ENCODE measurements at regions not wholly inside any gene's neighbourhood (a gene's known extent, or its start where the extent isn't known, plus 50 kb on each side); places are given as distances from the start of the nearest gene placed in this dataset.

- Histone ChIP-seq H3K4me1 (ENCODE audit: control insufficient read depth in 2 of 2, insufficient read depth in 2 of 2, low read length in 2 of 2) (no peaks in the 10 kb centered on the region), H3K4me3 (ENCODE audit: control extremely low read depth in 1 of 5, extremely low read depth in 1 of 5, insufficient read depth in 1 of 5, low read depth in 2 of 5, low read length in 4 of 5) (no peak overlapping the region), H3K9me3 (ENCODE audit: control extremely low read depth in 1 of 3, control insufficient read depth in 2 of 3, insufficient read depth in 1 of 3, low read length in 2 of 3) (no peaks in the 10 kb centered on the region), H3K27ac (ENCODE audit: low read length in 2 of 2) (no peak overlapping the region), H3K9ac (ENCODE audit: low read length) (no peak overlapping the region), H4K20me1 (ENCODE audit: control insufficient read depth, insufficient read depth, low read length, poor library complexity, severe bottlenecking) (no peaks in the 10 kb centered on the region), H3K4me2 (replicated peaks; ENCODE audit: low read depth, low read length, poor library complexity, severe bottlenecking) (no peak overlapping the region), H3K27me3 (replicated peaks in 1 of 4; ENCODE audit: control extremely low read depth in 1 of 4, control insufficient read depth in 3 of 4, insufficient read depth in 4 of 4, low read length in 3 of 4) (no peaks in the 10 kb centered on the region), H2AFZ (ENCODE audit: insufficient read depth, low read depth, low read length, poor library complexity, severe bottlenecking) (no peak overlapping the region), H3K79me2 (ENCODE audit: control insufficient read depth, insufficient read depth, low read length) (no peaks in the 10 kb centered on the region), H3K36me3 (replicated peaks in 1 of 2; ENCODE audit: control extremely low read depth in 1 of 2, control insufficient read depth in 1 of 2, extremely low read depth in 1 of 2, insufficient read depth in 2 of 2, low read length in 1 of 2) (no peaks in the 10 kb centered on the region)
- DNase-seq (no peak), ATAC-seq (ENCODE audit: low read depth) (no peak)
- H3K27ac Mint-ChIP-seq, result no peak overlapping the region
- CTCF ChIA-PET, result no interaction called here
- no peak overlapping the region for H3K4me3 Mint-ChIP-seq
- WGBS (ENCODE audit: insufficient coverage), result 94% methylated on average over 3 of the region's 3 CpGs
- TF ChIP-seq EZH2 (IDR thresholded peaks at IDR 0.05; ENCODE audit: borderline replicate concordance, insufficient read depth, low read depth, low read length, poor library complexity, severe bottlenecking) (no peak), CTCF (IDR thresholded peaks at IDR 0.05) (no peak)
- intact Hi-C loops (cut with micrococcal nuclease), result no loop called here
- no peaks in the 10 kb centered on the region for H3K27me3 Mint-ChIP-seq
- H3K9me3 Mint-ChIP-seq (ENCODE audit: insufficient read depth), result no peaks in the 10 kb centered on the region
- no peaks in the 10 kb centered on the region for H3K4me1 Mint-ChIP-seq
- POLR2A ChIA-PET, result no interaction called here
These were observed 462.9 kb downstream of the COL12A1 start for GRCh38 chr6:74742793-74743508.

- Mint-ChIP-seq H3K4me3 (no peak overlapping the region), H3K9me3 (ENCODE audit: insufficient read depth) (no peaks in the 10 kb centered on the region), H3K27ac (no peak overlapping the region), H3K27me3 (no peaks in the 10 kb centered on the region), H3K4me1 (no peaks in the 10 kb centered on the region)
- no peak for ATAC-seq (ENCODE audit: low read depth)
- no peaks in the 10 kb centered on the region for H3K9me3 ChIP-seq (ENCODE audit: control extremely low read depth in 1 of 3, control insufficient read depth in 2 of 3, insufficient read depth in 1 of 3, low read length in 2 of 3)
- ChIA-PET CTCF (no interaction called here), POLR2A (no interaction called here)
- no peak overlapping the region for H3K4me3 ChIP-seq (ENCODE audit: control extremely low read depth in 1 of 5, extremely low read depth in 1 of 5, insufficient read depth in 1 of 5, low read depth in 2 of 5, low read length in 4 of 5)
- H3K27me3 ChIP-seq (replicated peaks in 1 of 4; ENCODE audit: control extremely low read depth in 1 of 4, control insufficient read depth in 3 of 4, insufficient read depth in 4 of 4, low read length in 3 of 4), result no peaks in the 10 kb centered on the region
- no peaks in the 10 kb centered on the region for H3K4me1 ChIP-seq (ENCODE audit: control insufficient read depth in 2 of 2, insufficient read depth in 2 of 2, low read length in 2 of 2)
- no CpG with 5 or more reads among the region's 1 CpG for WGBS (ENCODE audit: insufficient coverage)
- no peak overlapping the region for H2AFZ ChIP-seq (ENCODE audit: insufficient read depth, low read depth, low read length, poor library complexity, severe bottlenecking)
- intact Hi-C loops (cut with micrococcal nuclease), result no loop called here
- DNase-seq, result no peak
- H3K36me3 ChIP-seq (replicated peaks in 1 of 2; ENCODE audit: control extremely low read depth in 1 of 2, control insufficient read depth in 1 of 2, extremely low read depth in 1 of 2, insufficient read depth in 2 of 2, low read length in 1 of 2), result no peaks in the 10 kb centered on the region
- no peaks in the 10 kb centered on the region for H4K20me1 ChIP-seq (ENCODE audit: control insufficient read depth, insufficient read depth, low read length, poor library complexity, severe bottlenecking)
- TF ChIP-seq CTCF (IDR thresholded peaks at IDR 0.05), result no peak
- TF ChIP-seq EZH2 (IDR thresholded peaks at IDR 0.05; ENCODE audit: borderline replicate concordance, insufficient read depth, low read depth, low read length, poor library complexity, severe bottlenecking), result no peak
- no peak overlapping the region for H3K4me2 ChIP-seq (replicated peaks; ENCODE audit: low read depth, low read length, poor library complexity, severe bottlenecking)
- H3K79me2 ChIP-seq (ENCODE audit: control insufficient read depth, insufficient read depth, low read length), result no peaks in the 10 kb centered on the region
- H3K9ac ChIP-seq (ENCODE audit: low read length), result no peak overlapping the region
- no peak overlapping the region for H3K27ac ChIP-seq (ENCODE audit: low read length in 2 of 2)
These were observed 464.2 kb downstream of the COL12A1 start for GRCh38 chr6:74741646-74742045.
